Astrocyte of the cerebellum (primary cell): ENCODE measurements at regions not wholly inside any gene's neighbourhood (a gene's known extent, or its start where the extent isn't known, plus 50 kb on each side); places are given as distances from the start of the nearest gene placed in this dataset.

Experiments used
- DNase-seq: peaks from one replicate; pipeline ENCODE4 v3.0.0-alpha.2; 2011; ENCODE audit warnings: low read depth
- H3K4me3 ChIP-seq: 2 replicates; pipeline ENCODE4 v1.5.1; 2011; ENCODE audit warnings: mild to moderate bottlenecking, low read depth, low read length, moderate library complexity
- in situ Hi-C: cut with HindIII; loops from 2 replicates; pipeline ENCODE4 v1.10.0; 2017; ENCODE audit warnings: low sequenced_read_pairs
- TF ChIP-seq, protein P1 (sequence below): IDR thresholded peaks from 2 replicates; pipeline ENCODE4 v1.5.1; 2012; ENCODE audit warnings: low read length, low read depth, moderate library complexity, mild to moderate bottlenecking; ENCODE audit errors: missing control alignments

DNA sequence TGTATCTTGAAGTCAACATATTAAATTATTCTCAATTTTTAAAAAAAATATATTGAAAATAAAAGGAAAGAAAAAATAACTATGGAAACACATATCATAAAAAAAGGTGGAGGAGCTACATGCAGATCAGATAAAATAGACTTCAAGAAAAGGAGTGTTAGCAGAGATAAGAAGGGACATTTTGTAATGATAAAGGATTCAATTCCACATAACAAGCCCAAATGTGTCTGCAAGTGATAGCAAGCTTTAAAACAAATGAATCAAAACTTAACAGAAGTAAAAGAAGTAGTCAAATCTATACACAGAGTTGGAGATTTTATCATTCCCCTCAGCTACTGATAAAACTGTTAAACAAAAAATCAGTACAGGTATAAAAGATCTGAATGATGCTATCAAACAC, 74.9 kb downstream of the TTC32 start:
- no peak overlapping the region for H3K4me3 ChIP-seq
- no peak for DNase-seq
- TF ChIP-seq, protein P1, sequence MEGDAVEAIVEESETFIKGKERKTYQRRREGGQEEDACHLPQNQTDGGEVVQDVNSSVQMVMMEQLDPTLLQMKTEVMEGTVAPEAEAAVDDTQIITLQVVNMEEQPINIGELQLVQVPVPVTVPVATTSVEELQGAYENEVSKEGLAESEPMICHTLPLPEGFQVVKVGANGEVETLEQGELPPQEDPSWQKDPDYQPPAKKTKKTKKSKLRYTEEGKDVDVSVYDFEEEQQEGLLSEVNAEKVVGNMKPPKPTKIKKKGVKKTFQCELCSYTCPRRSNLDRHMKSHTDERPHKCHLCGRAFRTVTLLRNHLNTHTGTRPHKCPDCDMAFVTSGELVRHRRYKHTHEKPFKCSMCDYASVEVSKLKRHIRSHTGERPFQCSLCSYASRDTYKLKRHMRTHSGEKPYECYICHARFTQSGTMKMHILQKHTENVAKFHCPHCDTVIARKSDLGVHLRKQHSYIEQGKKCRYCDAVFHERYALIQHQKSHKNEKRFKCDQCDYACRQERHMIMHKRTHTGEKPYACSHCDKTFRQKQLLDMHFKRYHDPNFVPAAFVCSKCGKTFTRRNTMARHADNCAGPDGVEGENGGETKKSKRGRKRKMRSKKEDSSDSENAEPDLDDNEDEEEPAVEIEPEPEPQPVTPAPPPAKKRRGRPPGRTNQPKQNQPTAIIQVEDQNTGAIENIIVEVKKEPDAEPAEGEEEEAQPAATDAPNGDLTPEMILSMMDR: no peak
- in situ Hi-C loops: no loop called here

DNA sequence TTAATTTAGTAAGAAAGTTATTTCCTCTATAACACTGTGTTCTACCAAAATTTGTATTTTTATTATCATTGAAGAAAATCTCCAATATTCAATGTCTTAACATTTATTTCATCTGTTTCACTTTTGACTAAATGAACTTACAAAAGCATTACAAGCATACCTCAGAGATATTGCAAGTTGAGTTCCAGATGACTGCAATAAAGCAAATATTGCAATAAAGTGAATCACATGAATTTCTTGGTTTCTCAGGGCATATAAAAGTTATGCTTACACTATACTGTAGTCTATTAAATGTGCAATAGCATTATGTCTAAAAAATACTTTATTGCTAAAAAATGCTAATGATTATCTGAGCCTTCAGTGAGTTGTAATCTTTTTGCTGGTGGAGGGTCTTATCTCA, 78.3 kb downstream of the TTC32 start:
- no peak for DNase-seq
- H3K4me3 ChIP-seq: no peak overlapping the region
- TF ChIP-seq, protein P1: no peak
- in situ Hi-C loops: no loop called here

DNA sequence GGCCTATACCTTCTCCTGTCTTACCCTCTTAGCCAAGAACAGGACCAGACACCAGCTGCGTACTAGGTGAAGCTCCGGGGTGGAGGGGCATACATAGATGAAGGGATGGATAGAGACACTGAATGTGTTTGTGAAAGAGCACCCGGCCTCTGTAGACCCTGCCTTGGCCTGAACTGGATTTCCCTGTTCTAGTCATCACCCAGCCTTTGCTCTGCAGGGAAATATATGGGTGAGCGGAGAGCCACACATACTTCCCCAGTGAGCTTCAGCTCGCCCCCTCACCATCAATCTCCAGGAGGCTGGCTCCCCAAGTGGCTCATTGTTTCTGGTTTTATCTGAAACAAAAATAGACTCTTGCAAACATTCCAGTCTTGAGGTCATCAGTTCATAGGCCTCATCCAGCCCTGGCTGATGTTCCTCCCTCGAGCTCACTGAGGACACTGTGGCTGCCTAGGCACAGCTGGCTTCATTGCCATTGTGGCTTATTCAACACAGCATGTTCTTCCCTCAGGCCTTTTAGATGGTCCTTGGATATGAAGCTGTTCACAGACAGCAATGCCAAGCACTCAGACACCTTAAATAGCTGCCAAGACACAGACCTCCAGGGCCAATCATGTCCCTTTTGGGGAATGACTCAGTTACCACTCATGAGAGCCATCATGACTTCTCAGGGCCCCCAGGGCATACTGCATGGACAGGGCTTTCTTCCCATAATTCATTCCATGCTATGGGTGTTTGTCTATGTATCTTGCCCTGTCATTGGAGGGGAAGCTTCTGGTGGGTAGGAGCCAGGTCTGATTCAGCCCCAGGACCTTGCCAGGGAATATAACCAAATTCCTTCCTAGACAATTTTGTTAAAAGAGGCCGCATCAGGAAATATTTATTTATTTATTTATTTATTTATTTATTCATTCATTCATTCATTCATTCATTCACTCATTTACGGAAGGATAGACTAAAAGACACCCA, 82.4 kb downstream of the TTC32 start:
- TF ChIP-seq, protein P1: no peak
- peak; percentile 68 for DNase-seq
- no peak overlapping the region for H3K4me3 ChIP-seq
- in situ Hi-C loops: no loop called here

DNA sequence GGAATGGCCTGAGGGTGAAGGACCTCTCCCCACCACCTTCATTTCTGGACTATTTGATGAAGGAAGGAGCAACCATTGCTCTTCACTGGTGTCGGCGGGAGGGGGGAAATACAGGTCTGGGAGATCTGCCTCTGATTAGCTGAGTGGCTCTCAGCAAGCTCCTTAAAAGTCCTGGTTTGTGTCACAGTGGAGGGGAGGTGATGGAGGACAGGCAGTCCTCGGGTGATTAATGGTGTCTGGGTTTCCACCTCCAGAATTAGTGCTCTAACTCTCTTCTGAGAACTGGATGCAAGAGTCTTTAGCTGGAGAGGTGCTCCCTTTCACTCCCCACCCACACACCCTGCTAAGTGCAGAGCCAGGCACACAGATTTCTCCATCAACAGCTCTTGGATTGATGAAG, 83.2 kb downstream of the TTC32 start:
- in situ Hi-C loops: no loop called here
- no peak overlapping the region for H3K4me3 ChIP-seq
- no peak for DNase-seq
- TF ChIP-seq, protein P1: no peak

DNA sequence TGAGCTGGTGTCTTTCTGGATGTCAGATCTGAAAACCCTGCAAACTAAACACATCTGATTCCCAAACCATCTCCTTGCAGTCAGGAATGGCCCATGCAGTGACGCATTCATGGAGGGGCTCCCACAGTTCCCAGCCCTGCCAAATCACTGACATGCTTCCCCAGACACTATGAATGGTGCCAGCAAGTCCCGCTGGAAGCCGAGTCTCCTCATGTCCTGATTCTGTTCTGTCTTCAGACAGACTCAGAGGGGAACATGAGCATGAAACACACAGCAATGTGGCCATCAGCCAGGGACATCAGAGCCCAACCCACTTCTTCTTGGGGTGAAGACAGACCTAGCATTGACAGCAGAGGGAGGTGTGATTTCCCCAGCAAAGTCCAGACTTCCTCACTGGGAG, 83.7 kb downstream of the TTC32 start:
- DNase-seq: no peak
- in situ Hi-C loops: no loop called here

DNA sequence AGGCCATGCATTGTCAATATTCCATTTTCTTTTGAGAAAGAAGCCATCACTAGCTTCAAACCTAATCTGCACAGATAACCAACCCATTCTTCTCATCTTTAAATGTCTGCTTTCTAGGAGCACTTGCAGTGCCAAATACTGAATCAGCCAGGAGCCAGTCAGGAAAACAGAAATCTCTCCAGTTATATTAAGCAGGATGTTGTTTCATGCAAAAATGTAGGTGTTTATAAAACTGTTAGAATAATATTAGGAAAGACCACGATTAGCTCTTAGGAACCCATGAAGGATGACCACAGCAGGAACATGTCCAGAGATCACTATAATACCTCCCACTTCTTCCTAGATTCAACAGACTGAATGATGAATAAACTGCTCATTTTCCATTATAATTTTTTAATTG, 86.0 kb downstream of the TTC32 start:
- DNase-seq: no peak
- H3K4me3 ChIP-seq: no peak overlapping the region
- in situ Hi-C loops: no loop called here
- TF ChIP-seq, protein P1: no peak

More for the DNA sequence above, 83.7 kb downstream of the TTC32 start:
- H3K4me3 ChIP-seq: no peak overlapping the region
- TF ChIP-seq, protein P1: no peak
